Lower lobe of right lung (tissue), 2 donors: ENCODE measurements at regions not wholly inside any gene's neighbourhood (a gene's known extent, or its start where the extent isn't known, plus 50 kb on each side); places are given as distances from the start of the nearest gene placed in this dataset.

Experiments used
- ATAC-seq, 2 donors: fragments of 200-7000 bp; cut with Tn5 transposase; one replicate each; pipeline ENCODE4 v1.9.1; 2020 to 2022; ENCODE audit warnings: mild to moderate bottlenecking in 2 of 2, moderate library complexity in 2 of 2
- DNase-seq: peaks from one replicate; pipeline ENCODE4 v3.0.0-alpha.2; 2020
- H3K27ac ChIP-seq: fragments of 200-600 bp; one replicate; pipeline ENCODE4 v1.8.0; 2022
- H3K27me3 ChIP-seq: fragments of 200-600 bp; one replicate; pipeline ENCODE4 v1.8.0; 2022; ENCODE audit warnings: low read depth
- H3K36me3 ChIP-seq: fragments of 200-600 bp; one replicate; pipeline ENCODE4 v1.8.0; 2022; ENCODE audit warnings: mild to moderate bottlenecking
- H3K4me1 ChIP-seq: fragments of 200-600 bp; one replicate; pipeline ENCODE4 v1.8.0; 2022
- H3K4me3 ChIP-seq: fragments of 200-600 bp; one replicate; pipeline ENCODE4 v1.8.0; 2022; ENCODE audit warnings: mild to moderate bottlenecking
- H3K9me3 ChIP-seq: fragments of 200-600 bp; one replicate; pipeline ENCODE4 v1.8.0; 2022
- CTCF ChIP-seq: fragments of 200-600 bp; IDR thresholded peaks from one replicate; pipeline ENCODE4 v1.8.0; 2022; ENCODE audit warnings: antibody characterized with exemption, mild to moderate bottlenecking
- intact Hi-C: fragments of 100-400 bp; cut with DNase I; formaldehyde crosslinking; loops from one replicate; pipeline ENCODE4 v1.11.0; 2022
- donor health status: DM: no; HTN: yes; CAD: no; lungs with severe emphysema.

- no peaks in the 10 kb centered on the region for H3K27me3 ChIP-seq
- ATAC-seq (peak; percentile 77 to 79), DNase-seq (no peak)
- no peaks in the 10 kb centered on the region for H3K36me3 ChIP-seq
- H3K9me3 ChIP-seq = no peaks in the 10 kb centered on the region
- peak; percentile 83 for TF ChIP-seq CTCF
- H3K27ac ChIP-seq = no peak overlapping the region
- H3K4me3 ChIP-seq = no peak overlapping the region
- intact Hi-C loops = no loop called here
- H3K4me1 ChIP-seq = no peaks in the 10 kb centered on the region
Measured at GRCh38 chr7:22001345-22002004, 55.8 kb upstream of the CDCA7L start.

GRCh38 chr7:21999896-22000295 lies 54.2 kb upstream of the CDCA7L start:
- TF ChIP-seq CTCF = no peak
- Histone ChIP-seq H3K27ac (no peak overlapping the region), H3K4me3 (no peak overlapping the region), H3K36me3 (no peaks in the 10 kb centered on the region), H3K9me3 (no peaks in the 10 kb centered on the region), H3K27me3 (no peaks in the 10 kb centered on the region), H3K4me1 (no peaks in the 10 kb centered on the region)
- intact Hi-C loops = no loop called here
- no peak for DNase-seq
- ATAC-seq = no peak

GRCh38 chr7:21996641-21997040 lies 50.9 kb upstream of the CDCA7L start:
- ATAC-seq (no peak), DNase-seq (no peak)
- Histone ChIP-seq H3K27ac (no peak overlapping the region), H3K36me3 (no peaks in the 10 kb centered on the region), H3K9me3 (no peaks in the 10 kb centered on the region), H3K4me1 (no peaks in the 10 kb centered on the region), H3K27me3 (peaks cover 3% of the 10 kb centered on the region), H3K4me3 (no peak overlapping the region)
- intact Hi-C loops = no loop called here
- TF ChIP-seq CTCF = no peak
